GM12878 (cell line): ENCODE measurements at regions not wholly inside any gene's neighbourhood (a gene's known extent, or its start where the extent isn't known, plus 50 kb on each side); places are given as distances from the start of the nearest gene placed in this dataset.

ENCODE experiments used
- BMI1 ChIP-seq: fragments of 450-650 bp; IDR thresholded peaks from 2 replicates; pipeline ENCODE4 v1.6.1; 2016; ENCODE audit warnings: mild to moderate bottlenecking, moderate library complexity, borderline replicate concordance
- MXI1 ChIP-seq: fragments of 150-350 bp; IDR thresholded peaks from 2 replicates; pipeline ENCODE4 v1.6.1; 2011; ENCODE audit warnings: low read depth, mild to moderate bottlenecking, inconsistent platforms, low read length, improper control_type of control experiment
- POLR2AphosphoS2 ChIP-seq: IDR thresholded peaks from 2 replicates; pipeline ENCODE4 v1.6.1; 2011; ENCODE audit warnings: low read depth, mild to moderate bottlenecking, low read length, improper control_type of control experiment, moderate library complexity
- SMC3 ChIP-seq: IDR thresholded peaks from 2 replicates; pipeline ENCODE4 v1.6.1; 2011; ENCODE audit warnings: low read length, improper control_type of control experiment, borderline replicate concordance
- ZBED1 ChIP-seq: IDR thresholded peaks from 2 replicates; pipeline ENCODE4 v1.6.1; 2016; ENCODE audit warnings: borderline replicate concordance
- ZZZ3 ChIP-seq: IDR thresholded peaks from 2 replicates; pipeline ENCODE4 v1.6.1; 2011; ENCODE audit warnings: low read depth; ENCODE audit not compliant: control insufficient read depth, insufficient read length
- TF ChIP-seq, protein P1 (sequence below): fragments of 450-650 bp; IDR thresholded peaks from 2 replicates; pipeline ENCODE4 v1.6.1; 2017; ENCODE audit warnings: mild to moderate bottlenecking
- TF ChIP-seq, protein P2 (sequence below): fragments of 450-650 bp; IDR thresholded peaks from 2 replicates; pipeline ENCODE4 v1.6.1; 2017; ENCODE audit warnings: mild to moderate bottlenecking, low read depth, inconsistent platforms; ENCODE audit not compliant: poor library complexity, severe bottlenecking
- TF ChIP-seq, protein P3 (sequence below): IDR thresholded peaks from 2 replicates; pipeline ENCODE4 v1.6.1; 2012; ENCODE audit warnings: low read depth, low read length, improper control_type of control experiment

DNA sequence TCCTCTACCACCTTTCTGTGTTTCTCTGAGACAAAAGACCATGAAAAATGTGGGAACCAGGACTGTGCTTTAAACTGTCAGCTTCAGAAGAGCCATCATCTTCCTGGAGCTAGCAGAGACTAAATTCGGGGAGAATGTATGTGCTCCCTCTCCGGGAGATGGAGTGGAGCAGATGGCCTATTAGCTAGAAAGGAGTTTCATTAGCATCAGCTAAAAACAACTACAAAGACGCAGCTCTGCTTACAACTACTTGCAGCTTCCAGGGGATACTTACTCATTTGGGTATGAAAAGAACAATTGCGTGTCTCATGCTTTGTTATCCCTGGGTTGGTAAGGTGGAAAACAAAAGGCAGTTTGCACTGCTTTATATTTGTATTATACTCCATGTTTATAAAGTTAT, 159.6 kb downstream of the MFSD1 start (continued):
- no peak for TF ChIP-seq POLR2AphosphoS2
- TF ChIP-seq BMI1: no peak
- TF ChIP-seq SMC3: no peak
- no peak for TF ChIP-seq ZBED1
- no peak for TF ChIP-seq MXI1
- TF ChIP-seq ZZZ3: no peak
- TF ChIP-seq, protein P1, sequence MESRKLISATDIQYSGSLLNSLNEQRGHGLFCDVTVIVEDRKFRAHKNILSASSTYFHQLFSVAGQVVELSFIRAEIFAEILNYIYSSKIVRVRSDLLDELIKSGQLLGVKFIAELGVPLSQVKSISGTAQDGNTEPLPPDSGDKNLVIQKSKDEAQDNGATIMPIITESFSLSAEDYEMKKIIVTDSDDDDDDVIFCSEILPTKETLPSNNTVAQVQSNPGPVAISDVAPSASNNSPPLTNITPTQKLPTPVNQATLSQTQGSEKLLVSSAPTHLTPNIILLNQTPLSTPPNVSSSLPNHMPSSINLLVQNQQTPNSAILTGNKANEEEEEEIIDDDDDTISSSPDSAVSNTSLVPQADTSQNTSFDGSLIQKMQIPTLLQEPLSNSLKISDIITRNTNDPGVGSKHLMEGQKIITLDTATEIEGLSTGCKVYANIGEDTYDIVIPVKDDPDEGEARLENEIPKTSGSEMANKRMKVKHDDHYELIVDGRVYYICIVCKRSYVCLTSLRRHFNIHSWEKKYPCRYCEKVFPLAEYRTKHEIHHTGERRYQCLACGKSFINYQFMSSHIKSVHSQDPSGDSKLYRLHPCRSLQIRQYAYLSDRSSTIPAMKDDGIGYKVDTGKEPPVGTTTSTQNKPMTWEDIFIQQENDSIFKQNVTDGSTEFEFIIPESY: no peak
- TF ChIP-seq, protein P2, sequence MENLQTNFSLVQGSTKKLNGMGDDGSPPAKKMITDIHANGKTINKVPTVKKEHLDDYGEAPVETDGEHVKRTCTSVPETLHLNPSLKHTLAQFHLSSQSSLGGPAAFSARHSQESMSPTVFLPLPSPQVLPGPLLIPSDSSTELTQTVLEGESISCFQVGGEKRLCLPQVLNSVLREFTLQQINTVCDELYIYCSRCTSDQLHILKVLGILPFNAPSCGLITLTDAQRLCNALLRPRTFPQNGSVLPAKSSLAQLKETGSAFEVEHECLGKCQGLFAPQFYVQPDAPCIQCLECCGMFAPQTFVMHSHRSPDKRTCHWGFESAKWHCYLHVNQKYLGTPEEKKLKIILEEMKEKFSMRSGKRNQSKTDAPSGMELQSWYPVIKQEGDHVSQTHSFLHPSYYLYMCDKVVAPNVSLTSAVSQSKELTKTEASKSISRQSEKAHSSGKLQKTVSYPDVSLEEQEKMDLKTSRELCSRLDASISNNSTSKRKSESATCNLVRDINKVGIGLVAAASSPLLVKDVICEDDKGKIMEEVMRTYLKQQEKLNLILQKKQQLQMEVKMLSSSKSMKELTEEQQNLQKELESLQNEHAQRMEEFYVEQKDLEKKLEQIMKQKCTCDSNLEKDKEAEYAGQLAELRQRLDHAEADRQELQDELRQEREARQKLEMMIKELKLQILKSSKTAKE: no peak
- TF ChIP-seq, protein P3, sequence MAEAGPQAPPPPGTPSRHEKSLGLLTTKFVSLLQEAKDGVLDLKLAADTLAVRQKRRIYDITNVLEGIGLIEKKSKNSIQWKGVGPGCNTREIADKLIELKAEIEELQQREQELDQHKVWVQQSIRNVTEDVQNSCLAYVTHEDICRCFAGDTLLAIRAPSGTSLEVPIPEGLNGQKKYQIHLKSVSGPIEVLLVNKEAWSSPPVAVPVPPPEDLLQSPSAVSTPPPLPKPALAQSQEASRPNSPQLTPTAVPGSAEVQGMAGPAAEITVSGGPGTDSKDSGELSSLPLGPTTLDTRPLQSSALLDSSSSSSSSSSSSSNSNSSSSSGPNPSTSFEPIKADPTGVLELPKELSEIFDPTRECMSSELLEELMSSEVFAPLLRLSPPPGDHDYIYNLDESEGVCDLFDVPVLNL: no peak
